Suppressor macrophage (primary cell): ENCODE measurements at regions not wholly inside any gene's neighbourhood (a gene's known extent, or its start where the extent isn't known, plus 50 kb on each side); places are given as distances from the start of the nearest gene placed in this dataset.
A peak's percentile ranks its signal among the peaks of the same experiment; 100 is the strongest.

Experiments used
- DNase-seq, 4 experiments: peaks; one replicate each; pipeline ENCODE4 v3.0.0-alpha.2; 2020 to 2022

DNA sequence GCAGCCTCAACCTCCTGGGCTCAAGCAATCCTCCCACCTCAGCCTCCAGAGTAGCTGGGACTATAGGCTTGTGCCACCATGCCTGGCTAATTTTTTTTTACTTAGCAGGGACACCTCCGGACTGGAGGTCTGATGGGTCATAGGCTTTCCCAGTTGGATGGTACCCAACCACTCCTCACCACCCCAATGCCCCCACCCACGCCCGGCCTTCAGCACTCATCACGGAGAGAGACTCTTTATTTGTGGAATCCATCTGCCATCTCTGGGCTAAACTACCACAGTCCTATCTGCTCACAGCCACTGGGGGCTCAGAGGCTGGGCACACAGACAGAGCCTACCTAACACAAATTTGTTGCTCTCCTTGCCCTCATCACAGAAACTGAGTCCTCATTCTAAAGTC, 58.3 kb upstream of the STXBP1 start:
- DNase-seq = no peak

DNA sequence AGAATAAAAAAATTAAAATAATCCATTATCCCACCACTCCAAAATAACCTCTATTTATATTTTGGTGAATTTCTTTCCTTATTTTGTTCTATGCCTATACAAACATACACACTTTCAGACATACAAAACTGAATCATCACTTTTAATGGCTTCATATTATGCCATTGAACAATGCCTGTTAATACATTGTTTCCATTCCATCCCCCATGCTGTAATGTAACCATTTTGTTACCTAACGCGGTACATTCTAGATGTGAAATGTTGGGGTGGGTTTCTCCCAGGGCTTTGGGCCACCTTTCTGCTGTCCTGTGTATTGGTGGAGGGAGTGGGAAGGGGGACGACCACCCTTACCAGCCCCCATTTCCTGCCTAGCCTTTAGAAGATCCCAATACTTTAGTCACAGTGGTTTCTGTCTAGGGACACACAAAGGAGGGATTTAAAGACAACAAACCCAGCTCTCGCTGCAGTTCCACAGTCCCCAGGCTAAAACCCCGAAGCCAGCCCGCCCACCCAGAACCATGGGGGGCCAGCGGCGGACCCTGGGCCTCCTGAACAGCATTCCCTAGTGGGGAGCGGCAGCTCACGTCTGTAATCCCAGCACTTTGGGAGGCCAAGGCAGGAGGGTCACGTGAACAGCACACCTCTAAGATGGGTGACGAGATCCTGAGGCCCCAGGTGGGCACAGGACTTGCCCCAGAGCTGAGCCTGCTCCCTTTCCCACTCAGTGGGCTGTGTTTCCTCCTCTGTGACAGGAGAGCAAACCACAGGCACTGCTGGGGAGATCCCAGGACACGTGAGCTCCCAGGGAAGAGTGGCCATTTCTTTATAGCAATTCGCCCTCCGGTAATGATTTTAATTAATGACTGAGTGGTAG, 56.9 kb upstream of the STXBP1 start:
- DNase-seq = peak in 1 of 4 experiments; percentile 32

DNA sequence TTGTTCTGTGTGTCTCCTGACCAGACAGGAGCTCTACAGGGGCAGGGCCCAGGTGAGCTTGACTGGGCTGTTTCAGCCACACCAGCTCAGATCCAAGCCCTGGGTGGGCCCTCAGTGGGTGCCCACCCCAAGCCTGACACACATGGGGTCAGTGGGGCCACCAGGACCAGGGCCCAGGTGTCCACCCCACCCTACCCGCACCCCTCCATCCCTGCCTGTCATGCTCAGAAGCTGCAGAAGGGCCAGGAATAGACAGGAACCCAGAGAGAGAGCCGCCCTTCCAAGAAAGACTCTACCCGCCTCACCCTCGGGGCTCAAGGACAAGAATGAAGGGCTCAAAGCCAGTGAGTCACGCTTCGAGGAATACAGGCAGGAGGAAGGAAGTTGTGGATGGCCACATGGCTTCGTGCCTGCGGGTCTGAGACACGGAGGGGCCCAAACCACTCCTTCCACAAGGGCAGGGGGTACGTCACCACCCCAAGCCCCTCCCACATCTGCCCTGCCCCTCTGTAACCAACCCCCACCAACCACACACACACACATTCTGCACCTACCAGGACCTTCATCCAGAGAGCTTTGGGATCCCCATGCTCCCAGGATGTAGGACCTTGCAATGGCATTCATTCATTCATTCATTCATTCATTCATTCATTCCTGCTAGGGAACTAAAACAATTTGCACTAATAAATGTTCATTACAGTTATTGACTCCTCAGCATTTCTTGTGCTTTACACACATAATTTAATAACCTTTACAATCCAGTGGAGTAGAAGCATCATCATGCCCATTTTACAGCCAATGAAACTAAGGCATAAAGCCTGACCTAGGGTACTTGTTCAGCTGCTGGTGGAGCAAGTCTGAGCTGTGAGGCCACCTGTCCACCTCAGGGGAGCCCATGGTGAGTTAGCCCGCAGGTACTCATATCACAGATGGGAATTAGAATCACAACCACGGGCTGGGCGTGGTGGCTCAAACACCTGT, 55.9 kb upstream of the STXBP1 start:
- peak; percentile 89 to 94 (median 92) for DNase-seq

DNA sequence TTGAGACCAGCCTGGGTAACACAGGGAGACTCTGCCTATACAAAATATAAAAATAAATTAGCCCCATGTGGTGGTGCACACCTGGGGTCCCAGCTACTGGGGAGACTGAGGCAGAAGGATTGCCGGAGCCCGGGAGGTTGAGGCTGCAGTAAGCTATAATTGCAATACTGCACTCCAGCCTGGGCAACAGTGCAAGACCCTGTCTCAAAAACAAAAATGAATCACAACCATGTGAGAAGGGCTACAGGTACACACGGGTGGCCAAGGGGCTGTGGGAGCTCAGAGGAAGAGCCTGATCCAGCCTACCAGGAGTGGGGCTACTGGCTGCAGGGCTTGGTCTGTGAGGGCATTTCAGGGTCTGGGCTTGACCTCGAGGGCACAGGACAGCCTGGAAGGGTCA, 55.2 kb upstream of the STXBP1 start:
- DNase-seq = no peak

DNA sequence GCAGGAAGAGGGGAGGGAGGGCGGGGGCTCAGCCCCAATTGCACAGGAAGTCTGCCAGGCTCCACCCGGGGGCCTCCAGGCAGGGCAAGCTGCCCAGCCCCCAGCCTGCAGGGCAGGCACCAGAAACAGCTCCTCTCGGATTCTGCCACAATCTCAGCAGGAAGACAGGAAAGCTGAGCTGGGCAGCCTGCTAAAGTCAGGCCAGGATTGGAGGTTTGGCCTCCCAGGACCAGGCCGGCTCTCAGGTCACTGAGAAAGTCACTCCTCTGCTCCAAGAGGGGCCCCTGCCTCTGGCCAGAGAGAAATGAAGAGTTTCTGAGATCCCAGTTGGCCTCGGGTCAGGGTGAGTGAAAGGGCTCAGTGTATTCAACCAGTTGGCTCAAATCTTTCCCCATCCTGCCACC, 54.6 kb upstream of the STXBP1 start:
- peak in 3 of 4 experiments; percentile 25 to 55 (median 46) for DNase-seq

DNA sequence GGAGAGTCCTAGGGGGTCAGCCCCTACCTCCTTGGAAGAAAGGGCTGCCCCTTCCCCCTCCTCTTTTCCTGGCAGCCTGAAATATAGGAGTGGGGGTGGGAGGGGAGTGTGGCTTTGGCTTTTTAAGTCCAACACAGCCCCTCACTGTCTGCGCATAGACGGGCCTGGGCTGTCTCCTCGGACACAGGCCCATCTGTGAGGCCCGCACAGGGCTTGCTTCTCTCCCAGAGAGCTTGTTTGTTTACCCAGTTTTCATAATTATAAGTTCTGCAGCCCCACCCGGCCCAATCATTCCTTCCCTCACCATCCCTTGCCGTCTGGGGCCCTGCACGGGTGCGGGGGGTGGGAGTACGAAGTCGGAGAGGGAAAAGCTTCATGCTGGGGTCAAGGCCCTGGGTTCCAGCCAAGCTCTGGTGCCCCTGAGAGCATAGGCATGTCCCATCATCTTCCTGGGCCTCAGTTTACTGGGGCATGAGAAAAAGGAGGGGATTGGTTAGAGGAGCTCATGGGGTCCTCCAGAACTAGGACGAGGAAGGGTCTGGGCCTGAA, 54.0 kb upstream of the STXBP1 start:
- DNase-seq = no peak

DNA sequence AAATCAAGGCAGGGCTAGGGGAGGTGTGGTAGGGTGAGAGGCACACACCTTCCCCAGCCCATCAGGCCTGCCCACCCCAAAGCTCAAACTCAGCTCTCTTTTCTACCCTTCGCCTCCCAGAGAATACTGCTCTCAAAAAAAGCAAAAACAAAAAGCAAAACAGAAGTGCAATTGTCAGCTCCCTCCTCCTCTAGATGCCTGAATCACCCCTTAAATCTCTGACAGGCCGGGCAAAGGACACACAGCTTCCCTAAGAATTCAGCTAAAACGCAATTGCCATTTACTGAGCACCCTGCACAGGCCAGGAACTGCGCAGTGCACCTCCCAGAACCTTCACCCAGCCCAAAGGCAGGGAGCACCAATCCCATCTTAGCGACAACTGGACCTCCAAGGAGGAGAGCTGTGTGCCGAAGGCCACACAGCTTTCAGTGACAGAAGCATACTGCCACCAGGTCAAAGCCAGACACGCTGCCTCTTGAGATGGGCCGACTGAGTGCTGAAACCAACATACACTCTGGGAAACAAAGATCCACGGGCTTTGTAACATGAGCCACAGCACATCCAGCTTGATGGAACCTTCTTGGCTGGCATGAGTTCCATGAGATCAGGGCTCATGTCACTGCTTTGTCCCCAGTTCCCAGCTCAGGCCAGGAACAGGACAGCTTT, 53.4 kb upstream of the STXBP1 start:
- DNase-seq = peak in 1 of 4 experiments; percentile 34

DNA sequence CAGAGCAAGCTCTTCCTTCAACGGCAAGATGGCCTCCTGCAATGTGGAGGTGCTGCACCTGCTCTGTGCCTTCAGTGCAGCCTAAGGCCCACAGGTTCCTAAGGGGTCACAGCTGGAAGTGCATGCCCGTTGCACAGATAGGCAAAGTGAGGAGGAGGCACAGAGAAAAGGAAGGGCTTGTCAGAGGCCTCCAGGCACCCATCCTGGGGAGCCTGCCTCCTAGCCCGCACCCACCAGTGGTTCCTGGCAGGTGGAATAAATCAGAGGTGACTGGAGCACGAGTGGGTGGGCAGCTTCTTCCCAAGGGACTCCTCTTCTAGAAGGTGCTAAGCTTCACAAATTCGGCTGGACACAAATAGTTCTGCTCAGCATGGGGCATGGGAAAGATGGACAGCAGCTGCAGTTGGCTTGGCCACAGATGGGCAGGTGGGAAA, 52.8 kb upstream of the STXBP1 start:
- no peak for DNase-seq

DNA sequence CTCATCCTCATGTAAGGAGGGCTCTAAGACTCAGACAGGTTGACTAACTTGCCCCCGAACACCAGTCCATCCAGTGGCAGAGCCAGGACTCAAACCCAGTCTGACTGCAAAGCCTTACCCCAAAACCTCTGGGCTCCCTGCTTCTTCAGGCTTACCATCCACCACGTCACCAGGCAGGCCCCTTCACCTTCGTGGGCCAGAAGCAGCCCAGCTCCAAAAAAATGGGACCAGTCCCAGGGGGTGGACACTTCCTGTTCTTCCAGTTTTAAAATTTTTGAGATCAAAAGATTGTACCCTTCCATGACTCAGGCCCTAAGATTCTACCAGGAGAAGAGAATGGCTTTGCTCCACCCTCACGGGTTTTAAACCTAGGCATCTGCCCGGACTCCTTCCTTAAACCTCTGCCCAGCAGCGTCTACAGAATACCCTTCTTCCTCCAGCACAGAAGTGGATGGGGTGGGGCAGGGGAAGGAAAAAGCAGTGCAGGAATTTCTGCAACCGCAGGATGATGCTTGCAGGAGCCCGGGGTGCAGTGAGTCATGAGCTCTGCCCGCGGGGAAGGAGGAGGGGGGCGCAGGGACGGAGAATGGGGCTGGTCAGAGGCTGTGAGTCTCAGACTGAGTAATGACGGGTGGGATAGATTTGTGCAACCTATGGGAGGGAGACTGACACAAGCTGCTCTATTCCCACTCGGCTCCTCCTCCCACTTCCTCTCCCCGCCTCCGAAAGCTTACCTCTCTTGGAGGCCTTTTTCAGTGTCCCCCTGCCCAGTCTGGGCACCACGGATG, 50.4 kb upstream of the STXBP1 start:
- peak; percentile 95 to 98 (median 95) for DNase-seq
